Head of caudate nucleus (tissue), 42 donors: ENCODE measurements at regions not wholly inside any gene's neighbourhood (a gene's known extent, or its start where the extent isn't known, plus 50 kb on each side); places are given as distances from the start of the nearest gene placed in this dataset.
A peak's percentile ranks its signal among the peaks of the same experiment; 100 is the strongest.
"Not testable (repeated sequence)": the region's sequence is repeated elsewhere in the genome, so short reads cannot be mapped to it uniquely, and the experiment has no call there.

Source experiments
- DNase-seq, 42 donors: peaks; one replicate each; pipeline versions ENCODE4 v3.0.0 to v3.0.0-alpha.2; 2020 to 2021; ENCODE audit warnings: mixed read lengths in 7 of 42
- intact Hi-C: fragments of 100-400 bp; cut with DNase I; formaldehyde crosslinking; loops from one replicate; pipeline ENCODE4 v1.15.0; 2022

DNA sequence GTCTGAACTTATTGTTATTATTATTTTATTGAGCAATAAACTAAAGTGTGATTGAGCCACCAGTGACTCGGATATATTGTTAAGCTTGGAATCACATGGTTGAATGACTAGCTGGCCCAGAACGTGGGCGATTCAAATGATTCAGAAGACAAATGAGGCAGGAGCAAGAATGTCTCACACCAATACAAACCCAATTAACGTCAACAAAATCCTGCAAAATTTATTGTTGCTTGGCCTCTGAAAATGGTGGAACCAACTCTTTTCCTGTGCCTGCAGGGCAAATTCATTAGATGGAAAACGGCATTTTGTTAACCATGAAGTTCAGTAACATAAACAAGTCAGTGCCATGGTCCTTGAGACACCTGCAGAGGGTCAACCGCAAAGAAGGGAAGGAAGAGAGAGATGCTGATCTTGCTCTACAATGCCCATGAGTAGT, 482.0 kb downstream of the SETD4 start:
- DNase-seq: no peak
- intact Hi-C loops: no loop called here

DNA sequence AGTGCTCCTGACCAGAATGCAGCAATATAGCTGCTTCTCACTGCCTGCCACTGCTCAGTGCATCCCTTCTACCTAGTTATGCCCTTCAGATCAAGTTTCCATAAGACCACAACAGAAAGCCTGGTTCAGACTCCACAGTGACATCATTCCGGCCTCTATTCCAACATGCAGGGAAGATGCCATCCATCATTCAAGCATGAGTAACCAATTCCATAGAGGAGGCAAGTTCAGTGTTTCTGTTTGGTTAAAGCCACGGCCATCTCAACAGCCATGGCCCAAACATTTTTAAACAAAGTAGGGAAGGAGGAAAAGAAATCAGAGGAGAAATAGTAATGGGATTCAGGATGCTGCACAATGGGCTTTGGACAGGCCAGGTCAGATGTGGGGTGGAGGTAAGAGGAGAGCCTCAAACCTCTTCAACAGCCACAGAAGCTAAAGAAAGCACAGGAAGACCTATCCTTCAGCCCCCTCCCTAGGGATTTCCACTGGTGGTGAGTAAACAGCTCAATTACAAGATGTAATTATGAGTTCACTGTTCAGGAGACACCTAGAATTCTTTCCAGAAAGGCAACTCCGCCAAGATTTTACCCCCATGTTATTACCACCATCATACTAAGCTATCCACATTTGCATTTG, 484.9 kb downstream of the SETD4 start:
- DNase-seq: no peak
- intact Hi-C loops: no loop called here

DNA sequence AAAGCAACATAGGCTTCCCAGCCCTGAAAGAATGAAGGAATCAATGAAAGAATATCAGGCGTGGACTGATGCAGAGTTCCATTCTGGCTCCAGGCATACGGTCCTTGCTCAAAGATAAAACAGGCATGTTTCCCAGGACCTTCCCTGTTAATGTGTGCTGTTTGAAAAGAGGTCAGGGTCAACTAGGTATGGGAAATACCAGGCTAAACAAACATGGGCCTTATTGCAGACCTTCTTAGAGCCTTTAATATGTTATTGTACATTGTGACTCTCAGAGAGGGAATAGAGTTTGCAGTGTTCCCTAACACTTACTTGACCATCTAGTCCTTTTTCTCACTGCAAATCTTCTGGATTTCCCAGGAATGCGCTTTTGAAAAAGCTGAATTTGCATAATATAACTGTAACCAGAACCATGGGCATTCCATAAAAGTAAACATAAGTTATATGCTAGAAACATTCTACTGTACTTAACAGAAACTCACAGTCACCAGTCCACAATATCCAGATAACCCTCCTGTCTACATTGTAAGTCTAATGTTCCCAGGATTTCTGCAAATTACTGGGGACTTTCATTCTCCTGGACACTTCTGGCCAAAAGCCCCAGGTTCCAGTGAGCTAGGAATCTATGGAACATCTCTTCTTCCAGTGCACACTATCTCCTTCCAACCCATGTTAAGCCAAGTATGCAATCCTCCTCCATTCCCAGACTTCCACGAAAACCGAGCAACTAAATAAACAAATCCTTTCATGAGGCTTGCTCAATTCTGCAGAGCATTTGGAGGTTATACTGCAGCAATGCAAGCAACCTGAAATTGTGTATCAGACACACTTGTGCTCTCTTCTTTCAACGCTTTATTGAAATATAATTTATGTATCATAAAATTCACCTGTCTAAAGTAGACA, 486.6 kb downstream of the SETD4 start:
- DNase-seq: no peak
- intact Hi-C loops: no loop called here

DNA sequence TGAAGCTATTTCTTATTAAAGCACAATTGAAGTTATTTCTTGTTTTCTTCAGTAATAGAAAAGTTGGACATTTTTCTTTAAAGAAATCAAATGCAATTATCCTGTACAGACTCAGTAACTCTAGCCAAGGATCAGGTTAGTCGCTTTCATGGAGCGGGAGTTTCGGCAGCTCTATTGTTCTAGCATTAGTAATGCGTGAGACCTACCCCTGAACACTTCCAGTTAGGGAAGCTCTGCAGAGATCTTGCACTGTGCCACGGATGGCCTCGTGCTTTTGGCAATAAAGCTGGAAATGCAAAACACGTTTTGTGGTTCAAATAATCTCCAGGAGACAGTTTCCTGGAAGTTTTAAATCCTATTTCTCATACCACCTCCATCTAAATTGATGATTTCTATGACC, 488.4 kb downstream of the SETD4 start:
- intact Hi-C loops: no loop called here
- DNase-seq: no peak

DNA sequence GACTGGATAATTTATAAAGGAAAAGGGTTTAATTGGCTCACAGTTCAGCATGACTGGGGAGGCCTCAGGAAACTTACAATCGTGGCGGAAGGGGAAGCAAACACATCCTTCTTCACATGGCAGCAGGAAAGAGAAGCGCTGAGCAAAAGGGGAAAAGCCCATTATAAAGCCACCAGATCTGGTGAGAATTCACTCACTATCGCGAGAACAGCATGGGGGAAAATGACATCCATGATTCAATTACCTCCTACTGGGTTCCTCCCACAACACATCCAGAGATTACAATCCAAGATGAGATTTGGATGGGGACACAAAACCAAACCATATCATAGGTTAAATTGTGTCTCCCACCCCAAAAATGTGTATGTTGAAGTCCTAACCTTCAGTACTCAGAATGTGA, 491.7 kb downstream of the SETD4 start:
- intact Hi-C loops: no loop called here
- DNase-seq: no peak

DNA sequence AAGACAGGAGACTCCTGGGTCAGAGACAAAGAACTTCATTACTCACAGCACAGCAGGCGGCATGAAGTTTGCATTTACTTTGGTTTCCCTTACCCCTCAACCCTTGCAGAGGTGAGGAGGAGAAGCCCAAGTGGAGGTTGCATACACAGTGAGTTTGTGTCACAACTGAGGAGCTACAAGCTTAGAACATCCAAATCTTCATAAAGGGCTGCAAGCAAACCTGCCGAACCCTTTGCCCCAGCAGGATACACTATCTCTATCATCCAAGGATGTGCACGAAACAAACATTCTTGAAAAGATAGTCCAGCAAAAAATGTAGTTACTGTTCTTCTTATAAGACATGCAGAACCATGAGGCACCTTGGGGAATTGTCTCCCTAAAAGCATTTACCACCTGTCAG, 493.5 kb downstream of the SETD4 start:
- intact Hi-C loops: no loop called here
- DNase-seq: no peak

DNA sequence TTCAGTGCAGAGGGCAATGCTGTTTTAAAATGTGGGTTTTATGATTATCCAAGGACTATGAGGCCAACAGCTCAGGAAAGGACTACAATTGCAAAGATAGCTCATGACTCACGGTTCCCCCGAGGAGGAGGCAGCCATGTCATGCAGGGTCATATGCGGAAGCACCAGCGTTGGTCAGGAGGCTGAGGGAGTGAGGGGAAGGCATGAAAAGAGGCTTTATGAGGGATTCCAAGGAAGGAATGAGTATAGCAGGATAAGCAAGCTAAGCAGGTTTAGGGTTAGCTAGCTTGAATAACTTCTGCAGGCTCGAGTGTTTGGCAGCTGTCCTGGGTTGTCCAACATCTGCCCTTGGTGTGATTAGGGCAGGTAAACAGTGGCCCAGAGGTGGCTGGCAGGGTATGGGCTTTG, 495.1 kb downstream of the SETD4 start:
- intact Hi-C loops: no loop called here
- DNase-seq: peak in 3 of 42 donors; percentile 4 to 44 (median 38)

DNA sequence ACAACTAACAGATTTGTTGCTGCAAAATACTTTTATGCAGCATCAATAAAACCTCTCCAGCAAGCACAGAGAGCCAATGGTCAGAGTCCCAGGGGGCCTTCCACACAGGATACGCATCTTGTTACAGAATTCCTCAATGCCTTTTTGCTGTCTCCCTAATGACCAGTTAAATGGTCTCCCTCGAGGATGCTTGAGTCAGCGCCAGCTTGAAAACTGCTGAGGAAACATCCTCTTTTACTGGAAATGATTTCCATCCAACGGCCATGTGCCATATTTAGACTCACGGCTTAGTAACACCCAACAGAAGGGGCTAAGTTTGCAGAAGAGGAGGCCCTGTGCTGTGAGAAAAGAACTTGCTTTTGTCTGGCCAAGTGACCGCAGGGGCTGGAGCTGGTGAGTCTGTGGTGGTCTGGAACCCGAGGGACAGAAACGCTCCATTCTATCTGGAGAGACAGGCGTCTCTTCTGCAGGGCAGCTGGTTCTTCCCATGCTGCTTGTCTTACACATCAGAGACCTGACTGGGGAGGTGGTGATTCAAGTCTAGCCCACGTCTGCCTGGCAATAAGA, 496.4 kb downstream of the SETD4 start:
- intact Hi-C loops: no loop called here

DNA sequence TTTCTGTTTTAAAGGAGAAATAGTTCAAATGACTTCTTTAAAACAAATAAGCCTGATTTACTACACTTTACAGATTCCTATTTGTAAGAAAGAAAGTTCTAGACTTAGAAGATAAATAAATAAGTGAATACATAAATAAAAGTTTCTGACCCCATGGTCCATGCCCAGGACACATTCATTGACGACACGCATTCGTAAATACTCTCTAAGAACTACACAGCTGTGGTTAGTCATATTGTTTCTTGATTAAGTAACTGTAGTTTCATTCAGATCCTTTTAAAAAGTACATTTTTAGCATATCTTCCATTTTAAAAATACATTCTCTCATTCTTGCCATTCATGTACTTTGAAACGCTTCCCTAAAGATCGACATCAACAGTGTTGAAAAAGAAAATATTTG, 497.4 kb downstream of the SETD4 start:
- no peak for DNase-seq
- intact Hi-C loops: no loop called here

More for the DNA sequence above, 496.4 kb downstream of the SETD4 start:
- peak in 31 of 42 donors; percentile 3 to 53 (median 25) for DNase-seq

DNA sequence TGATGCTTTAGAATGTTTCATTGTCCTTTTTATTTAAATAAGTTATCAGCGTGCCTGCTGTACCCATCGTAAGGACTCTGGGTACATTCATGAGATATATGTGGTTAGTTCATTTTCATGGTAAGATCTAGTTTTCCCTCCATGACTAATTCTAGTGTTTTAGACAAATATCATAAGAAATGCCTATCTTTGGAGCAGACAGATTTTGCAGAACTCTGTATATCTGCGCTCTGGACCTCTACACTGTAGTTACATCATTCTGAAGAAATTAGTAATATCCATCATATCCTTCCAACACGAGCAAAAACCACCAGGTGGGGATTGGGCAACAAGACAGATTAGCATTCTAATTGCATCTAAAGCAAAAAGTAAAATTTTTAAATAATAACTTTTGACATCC, 499.2 kb downstream of the SETD4 start:
- DNase-seq: no peak
- intact Hi-C loops: no loop called here

DNA sequence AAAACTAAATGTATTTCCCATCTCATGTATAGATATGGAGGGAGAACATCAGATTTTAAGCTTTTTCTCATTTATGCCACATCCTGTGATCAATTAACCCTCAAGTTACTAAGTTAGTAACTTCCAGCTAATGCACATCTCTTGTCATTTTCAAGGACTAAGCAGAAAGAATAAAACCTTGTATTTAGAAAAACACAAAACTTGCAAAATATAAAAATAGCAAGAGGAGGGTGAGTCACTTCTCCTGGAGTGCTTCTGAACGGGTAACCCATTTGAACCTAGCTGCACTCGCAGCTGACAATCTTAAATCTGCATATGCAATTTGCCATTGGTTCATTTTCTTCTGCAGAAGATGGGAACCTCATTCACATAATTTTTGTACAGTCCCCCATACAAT, 500.5 kb downstream of the SETD4 start:
- intact Hi-C loops: no loop called here
- peak in 3 of 42 donors; percentile 15 to 30 (median 26) for DNase-seq

DNA sequence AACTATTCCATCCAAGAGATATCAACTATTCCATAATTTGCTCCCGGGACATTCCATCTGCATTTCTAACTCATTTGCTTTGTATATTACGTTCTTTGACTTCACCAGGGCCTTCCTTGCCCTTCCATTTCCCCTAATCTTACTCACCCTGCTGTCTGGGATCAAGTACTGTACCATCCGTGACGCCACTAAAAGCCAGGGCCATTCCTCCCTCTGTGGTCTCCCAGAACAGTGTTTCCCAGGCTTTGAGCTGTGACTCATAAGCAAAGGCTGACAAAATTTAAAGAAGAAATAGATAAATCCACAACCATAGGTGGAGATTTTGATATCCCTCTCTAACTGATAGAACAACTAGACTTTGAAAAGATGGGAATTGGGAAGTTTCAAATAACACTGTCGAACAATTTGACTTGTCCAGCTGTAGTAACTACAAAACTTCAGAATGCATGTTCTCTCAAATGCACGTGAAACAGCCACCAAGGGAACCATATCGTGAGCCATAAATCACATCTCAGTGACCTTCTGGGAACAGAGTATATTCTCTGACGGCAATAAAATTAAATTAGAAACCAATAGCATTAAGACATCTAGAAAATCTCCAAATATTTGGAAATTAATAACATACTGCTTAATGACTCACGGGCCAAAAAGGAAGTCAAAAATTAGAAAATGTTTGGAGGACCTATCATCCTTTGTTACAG, 501.0 kb downstream of the SETD4 start:
- no peak for DNase-seq

DNA sequence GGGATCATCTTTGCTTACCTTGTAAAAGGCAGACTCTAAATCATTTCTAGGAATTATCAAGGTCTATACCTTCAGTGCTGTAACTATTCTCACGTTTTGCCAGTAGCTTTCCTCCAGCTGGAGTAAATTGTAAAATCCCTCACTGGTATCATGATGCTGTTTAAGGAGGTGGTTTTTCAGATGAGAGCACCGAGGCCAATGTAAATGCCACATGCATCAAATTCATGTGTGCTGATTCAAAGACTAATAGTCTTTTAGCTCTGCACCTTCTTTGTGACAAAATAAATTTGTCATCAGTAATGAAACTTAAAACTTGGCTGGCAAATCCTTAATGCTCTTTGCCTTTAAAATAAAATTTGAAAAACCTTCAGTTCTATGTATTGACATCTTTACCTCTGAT, 503.8 kb downstream of the SETD4 start:
- intact Hi-C loops: no loop called here
- no peak for DNase-seq

More for the DNA sequence above, 501.0 kb downstream of the SETD4 start:
- intact Hi-C loops: no loop called here

DNA sequence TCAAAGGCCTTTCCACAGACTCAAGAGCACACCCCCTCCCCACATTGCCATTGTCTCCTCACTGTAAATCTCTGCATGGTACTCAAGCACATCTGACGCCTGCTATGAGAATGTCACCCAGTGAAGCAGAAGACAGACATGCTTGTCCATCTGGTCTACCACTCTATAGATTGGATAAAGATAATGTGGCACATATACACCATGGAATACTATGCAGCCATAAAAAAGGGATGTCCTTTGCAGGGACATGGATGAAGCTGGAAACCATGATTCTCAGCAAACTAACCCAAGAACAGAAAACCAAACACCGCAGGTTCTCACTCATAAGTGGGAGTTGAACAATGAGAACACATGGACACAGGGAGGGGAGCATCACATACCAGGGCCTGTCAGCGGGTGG, 503.4 kb upstream of the RUNX1 start:
- intact Hi-C loops, DNase-seq: not testable (repeated sequence)

DNA sequence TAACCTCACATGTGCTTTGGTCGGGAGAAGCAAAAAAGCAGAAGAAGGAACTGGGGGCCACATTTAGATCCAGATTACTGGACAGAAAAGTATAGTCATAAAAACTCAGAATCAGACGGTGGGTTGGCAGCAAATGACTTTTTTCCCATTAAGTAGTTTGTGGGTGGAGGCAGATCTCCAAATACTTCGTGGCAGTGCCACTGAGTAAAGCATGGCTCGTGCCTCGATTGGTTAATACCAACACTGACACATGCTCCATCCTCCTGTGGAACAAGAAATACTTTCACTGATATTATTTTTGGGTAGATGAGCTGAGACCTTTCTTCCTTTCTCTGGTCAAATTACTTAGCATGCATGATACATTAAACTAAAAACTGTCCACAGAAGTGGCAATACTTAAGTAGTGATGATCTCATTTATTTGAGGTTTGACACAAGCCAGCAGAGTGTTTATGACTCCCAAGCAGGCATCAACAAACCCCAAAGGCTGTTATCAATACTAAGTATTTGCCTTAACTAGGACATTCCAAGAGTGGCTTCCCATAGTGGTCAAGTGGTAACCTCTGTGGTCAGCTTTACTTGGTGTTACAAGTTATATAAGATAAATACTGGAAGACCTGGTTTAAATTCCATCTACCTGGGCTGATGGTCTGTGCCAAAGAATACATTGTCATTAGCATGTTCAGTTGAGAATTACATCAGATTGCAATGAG, 500.0 kb upstream of the RUNX1 start:
- intact Hi-C loops: no loop called here
- DNase-seq: no peak

DNA sequence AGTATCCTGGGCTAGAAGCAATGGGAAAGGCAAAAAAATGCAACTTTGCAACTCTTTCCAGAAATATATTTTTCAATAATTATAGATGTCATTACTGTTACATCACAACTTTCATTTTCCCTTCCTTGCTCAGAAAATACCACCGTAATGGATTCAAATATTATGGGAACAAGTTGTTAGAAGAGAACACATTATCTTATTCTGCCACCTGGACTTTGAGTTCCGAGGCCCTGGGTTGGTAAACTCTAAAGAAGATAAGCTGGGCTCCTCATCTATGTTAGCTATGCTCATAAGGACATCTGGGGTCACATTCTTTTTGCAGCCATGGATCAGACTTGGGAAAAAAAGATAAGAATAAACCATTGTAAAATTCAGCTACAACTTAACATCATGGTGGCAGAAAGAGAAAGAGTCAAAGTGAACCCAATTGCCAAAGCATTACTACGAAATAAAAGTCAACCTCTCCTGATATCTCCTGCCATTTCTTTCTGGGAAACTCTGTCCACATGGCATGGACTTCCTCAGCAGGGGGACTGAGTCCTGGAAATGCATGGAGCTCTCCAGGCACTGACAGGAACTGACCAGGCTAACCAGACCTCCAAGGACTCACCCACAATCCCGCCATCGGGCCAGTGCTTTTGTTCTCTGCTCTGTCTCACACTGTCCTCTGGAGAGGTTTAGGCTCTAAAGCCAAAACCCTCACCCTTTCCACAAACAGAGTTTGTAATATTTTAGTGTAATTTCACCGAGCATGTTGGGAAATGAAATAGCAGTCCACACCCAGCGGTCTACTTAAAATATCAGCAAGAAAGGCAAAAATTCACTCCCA, 499.1 kb upstream of the RUNX1 start:
- intact Hi-C loops: no loop called here
- no peak for DNase-seq

DNA sequence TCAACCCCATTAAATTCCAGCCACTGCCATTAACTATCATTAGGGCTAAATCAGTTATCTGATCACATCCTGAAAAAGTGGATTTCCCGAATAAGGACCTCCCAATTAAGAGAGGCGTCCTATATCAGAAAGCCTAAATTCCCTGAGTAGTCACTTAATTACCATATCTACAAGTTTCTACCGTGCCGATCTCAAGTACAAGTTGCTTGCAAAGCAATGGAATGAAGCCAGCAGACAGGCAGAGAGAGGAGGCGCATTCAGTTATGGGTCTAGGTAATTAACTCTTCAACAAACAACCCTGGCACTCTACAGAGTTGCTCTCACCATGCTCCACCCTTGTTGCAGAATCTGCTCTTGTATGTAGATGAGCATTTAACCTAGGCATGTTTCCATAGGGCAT, 494.6 kb upstream of the RUNX1 start:
- intact Hi-C loops: no loop called here

DNA sequence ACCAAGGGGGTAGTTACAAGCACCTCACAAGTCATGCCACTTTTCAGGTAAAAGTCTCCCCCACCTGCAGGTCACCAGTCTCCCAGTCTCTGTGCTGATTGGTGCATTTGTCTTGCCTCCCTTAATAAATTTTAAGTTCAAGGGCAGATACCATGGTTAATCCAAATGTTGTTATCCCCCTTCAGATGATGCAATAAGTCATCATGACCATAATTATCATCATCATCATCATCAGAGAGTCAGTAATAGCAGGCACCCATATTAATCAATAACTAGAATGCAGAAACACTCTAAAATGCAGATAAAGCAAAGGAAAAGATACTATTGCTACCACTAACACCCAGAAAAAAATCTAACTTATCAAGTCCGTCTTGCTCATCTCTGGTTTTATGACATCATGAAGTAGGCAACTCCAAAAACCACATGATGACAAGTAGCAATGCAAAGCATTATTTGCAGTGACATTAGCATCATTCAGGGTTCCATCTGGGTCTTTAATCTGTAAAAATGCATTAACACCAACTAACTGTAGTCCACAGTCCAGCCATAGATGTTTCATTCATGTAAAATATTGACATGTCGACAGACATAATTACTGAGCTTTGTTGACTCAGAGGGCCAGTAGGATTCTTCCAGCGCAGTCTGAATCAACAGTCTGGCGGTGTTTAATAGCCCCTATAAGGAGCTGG, 492.0 kb upstream of the RUNX1 start:
- no peak for DNase-seq
- intact Hi-C loops: no loop called here

More for the DNA sequence above, 494.6 kb upstream of the RUNX1 start:
- no peak for DNase-seq
